OCI-LY7 (cell line): ENCODE measurements at regions not wholly inside any gene's neighbourhood (a gene's known extent, or its start where the extent isn't known, plus 50 kb on each side); places are given as distances from the start of the nearest gene placed in this dataset.

Source experiments
- BruUV-seq: library from RNA; stranded (reverse); fragments of 400-500 nt; replicated peaks from 2 replicates; lab custom pipeline; 2021; lab: Mats Ljungman, UMichigan
- CTCF ChIA-PET: fragments of 300-600 bp; sonication (Branson Sonifier 250); formaldehyde crosslinking; loops from one replicate; lab custom pipeline; 2022; ENCODE audit warnings: antibody characterized with exemption; ENCODE audit not compliant: unreplicated experiment; lab: Charles Lee
- POLR2A ChIA-PET: fragments of 300-600 bp; sonication (Branson Sonifier 250); formaldehyde crosslinking; loops from one replicate; lab custom pipeline; 2022; ENCODE audit warnings: antibody characterized with exemption; lab: Charles Lee
- DNase-seq: peaks from one replicate; pipeline ENCODE4 v3.0.0-alpha.2; 2015; ENCODE audit warnings: low spot score
- H2AFZ ChIP-seq: fragments of 200-600 bp; sonication (generic), shearing (Covaris generic); 2 replicates; pipeline ENCODE4 v1.6.1; 2014; ENCODE audit warnings: mild to moderate bottlenecking, antibody characterized with exemption, low read length, moderate library complexity
- H3K27ac ChIP-seq: fragments of 200-600 bp; sonication (generic); 2 replicates; pipeline ENCODE4 v1.5.1; 2014; ENCODE audit warnings: mixed run types, low read depth, mild to moderate bottlenecking, moderate library complexity, low read length, inconsistent platforms; ENCODE audit not compliant: poor library complexity, severe bottlenecking
- H3K36me3 ChIP-seq: fragments of 200-600 bp; sonication (generic); 2 replicates; pipeline ENCODE4 v1.6.1; 2014; ENCODE audit warnings: mild to moderate bottlenecking, antibody characterized with exemption, low read length, moderate library complexity, mixed read lengths; ENCODE audit not compliant: insufficient read depth
- H3K4me1 ChIP-seq: fragments of 200-600 bp; sonication (generic); 2 replicates; pipeline ENCODE4 v1.5.1; 2014; ENCODE audit warnings: mild to moderate bottlenecking, low read length; ENCODE audit not compliant: insufficient read depth, poor library complexity, severe bottlenecking
- H3K4me2 ChIP-seq: fragments of 200-600 bp; sonication (generic); 2 replicates; pipeline ENCODE4 v1.6.1; 2014; ENCODE audit warnings: mild to moderate bottlenecking, low read length
- H3K4me3 ChIP-seq: fragments of 200-600 bp; sonication (generic); 2 replicates; pipeline ENCODE4 v1.5.1; 2014; ENCODE audit warnings: mild to moderate bottlenecking, low read depth, low read length; ENCODE audit not compliant: poor library complexity, severe bottlenecking
- H3K79me2 ChIP-seq: fragments of 200-600 bp; sonication (generic); 2 replicates; pipeline ENCODE4 v1.6.1; 2016; ENCODE audit warnings: low read depth, mild to moderate bottlenecking, low read length, moderate library complexity, mixed read lengths; ENCODE audit not compliant: insufficient read depth
- H3K9me2 ChIP-seq: fragments of 200-600 bp; sonication (generic); 2 replicates; pipeline ENCODE4 v1.6.1; 2016; ENCODE audit warnings: mild to moderate bottlenecking, low read length, mixed read lengths; ENCODE audit not compliant: insufficient read depth
- H3K9me3 ChIP-seq: fragments of 200-600 bp; sonication (generic); 2 replicates; pipeline ENCODE4 v1.6.1; 2014; ENCODE audit warnings: mild to moderate bottlenecking, mixed run types, low read length, mixed read lengths
- H4K20me1 ChIP-seq: fragments of 200-600 bp; sonication (generic); 2 replicates; pipeline ENCODE4 v1.6.1; 2014; ENCODE audit warnings: mild to moderate bottlenecking, antibody characterized with exemption, low read length, moderate library complexity, mixed read lengths; ENCODE audit not compliant: insufficient read depth
- CTCF ChIP-seq: fragments of 200-600 bp; sonication (generic); conservative IDR thresholded peaks from 2 replicates; pipeline ENCODE4 v1.5.1; 2014; ENCODE audit warnings: mild to moderate bottlenecking, antibody characterized with exemption, low read length, moderate library complexity, mixed read lengths
- EZH2phosphoT487 ChIP-seq: fragments of 200-600 bp; sonication (generic); IDR thresholded peaks from 2 replicates; pipeline ENCODE4 v1.6.1; 2018; ENCODE audit warnings: low read depth, borderline replicate concordance, mild to moderate bottlenecking, mixed run types, antibody characterized with exemption, low read length, moderate library complexity, mixed read lengths
- intact Hi-C: fragments of 100-400 bp; cut with micrococcal nuclease; formaldehyde crosslinking; loops from one replicate; pipeline ENCODE4 v1.10.0; 2022; ENCODE audit not compliant: unreplicated experiment

- POLR2A ChIA-PET = interaction anchor here (1.1 to 1.2 kb wide), 2 partner anchors 10 to 15 kb away, joined by 4 to 5 read pairs; no protein-coding TSS in a partner anchor
- DNase-seq = no peak
- H3K4me2 ChIP-seq = no peak overlapping the region
- TF ChIP-seq CTCF (no peak), EZH2phosphoT487 (no peak)
- no peak overlapping the region for H2AFZ ChIP-seq
- intact Hi-C loops = no loop called here
- CTCF ChIA-PET = no interaction called here
- H3K4me1 ChIP-seq = no peaks in the 10 kb centered on the region
- H3K4me3 ChIP-seq = no peak overlapping the region
- H3K27ac ChIP-seq = no peak overlapping the region
- no peaks in the 10 kb centered on the region for H3K9me3 ChIP-seq
- no peaks in the 10 kb centered on the region for H4K20me1 ChIP-seq
- no peaks in the 10 kb centered on the region for H3K79me2 ChIP-seq
- no TSS peak for BruUV-seq
- H3K36me3 ChIP-seq = no peaks in the 10 kb centered on the region
- H3K9me2 ChIP-seq = no peaks in the 10 kb centered on the region
These were observed 861.7 kb downstream of the QKI start for GRCh38 chr6:164276211-164276610.

- H3K4me2 ChIP-seq = no peak overlapping the region
- no peak overlapping the region for H3K27ac ChIP-seq
- no peak overlapping the region for H3K4me3 ChIP-seq
- H3K36me3 ChIP-seq = no peaks in the 10 kb centered on the region
- H3K9me2 ChIP-seq = no peaks in the 10 kb centered on the region
- CTCF ChIA-PET = no interaction called here
- intact Hi-C loops = no loop called here
- TF ChIP-seq CTCF (no peak), EZH2phosphoT487 (no peak)
- DNase-seq = no peak
- POLR2A ChIA-PET = interaction anchor here (0.6 to 1.6 kb wide), 4 partner anchors 10 to 1561 kb away, joined by 4 to 5 read pairs (median 4); no protein-coding TSS in a partner anchor
- no peak overlapping the region for H2AFZ ChIP-seq
- no peaks in the 10 kb centered on the region for H3K9me3 ChIP-seq
- BruUV-seq = no TSS peak
- no peaks in the 10 kb centered on the region for H3K79me2 ChIP-seq
- no peaks in the 10 kb centered on the region for H3K4me1 ChIP-seq
- no peaks in the 10 kb centered on the region for H4K20me1 ChIP-seq
These were observed 861.3 kb downstream of the QKI start for GRCh38 chr6:164275773-164276172.

GRCh38 chr6:164274493-164274892 lies 860.0 kb downstream of the QKI start:
- no peak overlapping the region for H3K4me3 ChIP-seq
- ChIA-PET POLR2A (interaction anchor here (0.7 to 1.6 kb wide), 5 partner anchors 9 to 1266 kb away, joined by 3 to 4 read pairs (median 3); no protein-coding TSS in a partner anchor), CTCF (no interaction called here)
- intact Hi-C loops = no loop called here
- TF ChIP-seq CTCF (no peak), EZH2phosphoT487 (no peak)
- no TSS peak for BruUV-seq
- no peaks in the 10 kb centered on the region for H3K36me3 ChIP-seq
- no peak for DNase-seq
- no peaks in the 10 kb centered on the region for H3K4me1 ChIP-seq
- H3K27ac ChIP-seq = no peak overlapping the region
- no peaks in the 10 kb centered on the region for H3K79me2 ChIP-seq
- no peaks in the 10 kb centered on the region for H4K20me1 ChIP-seq
- H3K9me2 ChIP-seq = no peaks in the 10 kb centered on the region
- H3K9me3 ChIP-seq = no peaks in the 10 kb centered on the region
- no peak overlapping the region for H2AFZ ChIP-seq
- H3K4me2 ChIP-seq = no peak overlapping the region
